ENCODE measurements at regions not wholly inside any gene's neighbourhood (a gene's known extent, or its start where the extent isn't known, plus 50 kb on each side); places are given as distances from the start of the nearest gene placed in this dataset.
"Not testable (repeated sequence)": the region's sequence is repeated elsewhere in the genome, so short reads cannot be mapped to it uniquely, and the experiment has no call there.

- H3K36me3 Mint-ChIP-seq (ENCODE audit: insufficient read depth), result peaks cover 3% of the 10 kb centered on the region
- no peak overlapping the region for H3K27ac Mint-ChIP-seq
- H3K4me1 Mint-ChIP-seq (ENCODE audit: low read depth in 2 of 2), result no peaks in the 10 kb centered on the region
- H3K9me3 Mint-ChIP-seq, result no peaks in the 10 kb centered on the region
- DNase-seq, result no peak
- ATAC-seq (replicated peaks), result no peak
- peaks cover 0 to 9% of the 10 kb centered on the region in 2 donors for H3K27me3 Mint-ChIP-seq
- H3K4me3 Mint-ChIP-seq, result no peak overlapping the region
These were observed 54.3 kb upstream of the CIT start for GRCh38 chr12:119931402-119931801.

- Mint-ChIP-seq H3K4me3 (no peak overlapping the region), H3K27ac (no peak overlapping the region), H3K4me1 (ENCODE audit: low read depth in 2 of 2) (no peaks in the 10 kb centered on the region), H3K36me3 (ENCODE audit: insufficient read depth) (peaks cover 3% of the 10 kb centered on the region), H3K27me3 (peaks cover 6 to 20% of the 10 kb centered on the region in 2 donors), H3K9me3 (no peaks in the 10 kb centered on the region)
- DNase-seq, result no peak
- ATAC-seq (replicated peaks), result no peak
These were observed 55.8 kb upstream of the CIT start for GRCh38 chr12:119932921-119933320.

- peaks cover 6 to 20% of the 10 kb centered on the region in 2 donors for H3K27me3 Mint-ChIP-seq
- not testable (repeated sequence) for ATAC-seq (replicated peaks); H3K27ac Mint-ChIP-seq; H3K4me1 Mint-ChIP-seq (ENCODE audit: low read depth in 2 of 2); H3K9me3 Mint-ChIP-seq; H3K4me3 Mint-ChIP-seq; DNase-seq; H3K36me3 Mint-ChIP-seq (ENCODE audit: insufficient read depth)
These were observed 54.3 kb upstream of the BICDL1 start for GRCh38 chr12:119934780-119935179.

- Mint-ChIP-seq H3K4me3 (no peak overlapping the region), H3K27me3 (peaks cover 6 to 30% of the 10 kb centered on the region in 2 donors), H3K36me3 (ENCODE audit: insufficient read depth) (no peaks in the 10 kb centered on the region), H3K27ac (no peak overlapping the region), H3K9me3 (no peaks in the 10 kb centered on the region), H3K4me1 (ENCODE audit: low read depth in 2 of 2) (no peaks in the 10 kb centered on the region)
- ATAC-seq (replicated peaks), result no peak
- no peak for DNase-seq
These were observed 52.2 kb upstream of the BICDL1 start for GRCh38 chr12:119936705-119937311.

- ATAC-seq (replicated peaks) (peak; percentile 81), DNase-seq (peak; percentile 64 to 67 (median 66))
- no peak overlapping the region for H3K27ac Mint-ChIP-seq
- no peaks in the 10 kb centered on the region for H3K9me3 Mint-ChIP-seq
- H3K27me3 Mint-ChIP-seq, result peaks cover 6 to 30% of the 10 kb centered on the region in 2 donors
- no peaks in the 10 kb centered on the region for H3K4me1 Mint-ChIP-seq (ENCODE audit: low read depth in 2 of 2)
- no peaks in the 10 kb centered on the region for H3K36me3 Mint-ChIP-seq (ENCODE audit: insufficient read depth)
- no peak overlapping the region for H3K4me3 Mint-ChIP-seq
These were observed 50.9 kb upstream of the BICDL1 start for GRCh38 chr12:119938049-119938667.
